Lower lobe of right lung (tissue), 2 donors: ENCODE measurements at regions not wholly inside any gene's neighbourhood (a gene's known extent, or its start where the extent isn't known, plus 50 kb on each side); places are given as distances from the start of the nearest gene placed in this dataset.

ENCODE experiments used
- ATAC-seq, 2 donors: fragments of 200-7000 bp; cut with Tn5 transposase; one replicate each; pipeline ENCODE4 v1.9.1; 2020 to 2022; ENCODE audit warnings: mild to moderate bottlenecking in 2 of 2, moderate library complexity in 2 of 2
- DNase-seq: peaks from one replicate; pipeline ENCODE4 v3.0.0-alpha.2; 2020
- H3K27ac ChIP-seq: fragments of 200-600 bp; one replicate; pipeline ENCODE4 v1.8.0; 2022
- H3K27me3 ChIP-seq: fragments of 200-600 bp; one replicate; pipeline ENCODE4 v1.8.0; 2022; ENCODE audit warnings: low read depth
- H3K36me3 ChIP-seq: fragments of 200-600 bp; one replicate; pipeline ENCODE4 v1.8.0; 2022; ENCODE audit warnings: mild to moderate bottlenecking
- H3K4me1 ChIP-seq: fragments of 200-600 bp; one replicate; pipeline ENCODE4 v1.8.0; 2022
- H3K4me3 ChIP-seq: fragments of 200-600 bp; one replicate; pipeline ENCODE4 v1.8.0; 2022; ENCODE audit warnings: mild to moderate bottlenecking
- H3K9me3 ChIP-seq: fragments of 200-600 bp; one replicate; pipeline ENCODE4 v1.8.0; 2022
- intact Hi-C: fragments of 100-400 bp; cut with DNase I; formaldehyde crosslinking; loops from one replicate; pipeline ENCODE4 v1.11.0; 2022
- TF ChIP-seq, protein P1 (sequence below): fragments of 200-600 bp; IDR thresholded peaks from one replicate; pipeline ENCODE4 v1.8.0; 2022; ENCODE audit warnings: antibody characterized with exemption, mild to moderate bottlenecking
- donor health status: DM: no; HTN: yes; CAD: no; lungs with severe emphysema.

- Histone ChIP-seq H3K9me3 (peaks cover 13% of the 10 kb centered on the region), H3K36me3 (no peaks in the 10 kb centered on the region), H3K27ac (no peak overlapping the region), H3K4me3 (no peak overlapping the region), H3K4me1 (no peaks in the 10 kb centered on the region), H3K27me3 (no peaks in the 10 kb centered on the region)
- intact Hi-C loops: no loop called here
- ATAC-seq (peak in 1 of 2 donors; percentile 17), DNase-seq (no peak)
- TF ChIP-seq, protein P1, sequence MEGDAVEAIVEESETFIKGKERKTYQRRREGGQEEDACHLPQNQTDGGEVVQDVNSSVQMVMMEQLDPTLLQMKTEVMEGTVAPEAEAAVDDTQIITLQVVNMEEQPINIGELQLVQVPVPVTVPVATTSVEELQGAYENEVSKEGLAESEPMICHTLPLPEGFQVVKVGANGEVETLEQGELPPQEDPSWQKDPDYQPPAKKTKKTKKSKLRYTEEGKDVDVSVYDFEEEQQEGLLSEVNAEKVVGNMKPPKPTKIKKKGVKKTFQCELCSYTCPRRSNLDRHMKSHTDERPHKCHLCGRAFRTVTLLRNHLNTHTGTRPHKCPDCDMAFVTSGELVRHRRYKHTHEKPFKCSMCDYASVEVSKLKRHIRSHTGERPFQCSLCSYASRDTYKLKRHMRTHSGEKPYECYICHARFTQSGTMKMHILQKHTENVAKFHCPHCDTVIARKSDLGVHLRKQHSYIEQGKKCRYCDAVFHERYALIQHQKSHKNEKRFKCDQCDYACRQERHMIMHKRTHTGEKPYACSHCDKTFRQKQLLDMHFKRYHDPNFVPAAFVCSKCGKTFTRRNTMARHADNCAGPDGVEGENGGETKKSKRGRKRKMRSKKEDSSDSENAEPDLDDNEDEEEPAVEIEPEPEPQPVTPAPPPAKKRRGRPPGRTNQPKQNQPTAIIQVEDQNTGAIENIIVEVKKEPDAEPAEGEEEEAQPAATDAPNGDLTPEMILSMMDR: no peak
These were observed 101.5 kb upstream of the GHR start for GRCh38 chr5:42321785-42322184.

DNA sequence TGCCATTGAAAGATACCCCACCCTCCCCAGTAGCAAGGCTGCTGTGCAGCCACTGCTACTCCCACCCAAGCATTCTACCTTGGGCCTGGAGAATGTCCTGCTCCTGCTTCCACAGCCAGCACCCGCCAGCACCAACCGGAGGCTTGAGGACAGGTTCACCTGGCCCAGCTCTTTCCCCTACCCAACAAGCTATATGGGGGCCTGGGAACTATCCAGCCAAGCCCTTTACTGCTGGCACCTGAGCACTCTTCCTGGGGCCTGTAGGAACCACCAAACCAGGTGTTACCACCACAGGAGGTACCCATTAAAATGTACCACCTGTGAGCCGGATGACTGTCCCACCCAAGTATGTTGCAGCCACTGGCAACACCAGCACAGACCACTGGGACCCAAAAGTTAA is 86.1 kb upstream of the GHR start:
- H3K4me3 ChIP-seq: no peak overlapping the region
- H3K27ac ChIP-seq: no peak overlapping the region
- ATAC-seq: no peak
- TF ChIP-seq, protein P1: no peak
- intact Hi-C loops: no loop called here
- H3K4me1 ChIP-seq: no peaks in the 10 kb centered on the region
- H3K27me3 ChIP-seq: no peaks in the 10 kb centered on the region
- no peaks in the 10 kb centered on the region for H3K36me3 ChIP-seq
- H3K9me3 ChIP-seq: peaks cover 6% of the 10 kb centered on the region
- DNase-seq: no peak

DNA sequence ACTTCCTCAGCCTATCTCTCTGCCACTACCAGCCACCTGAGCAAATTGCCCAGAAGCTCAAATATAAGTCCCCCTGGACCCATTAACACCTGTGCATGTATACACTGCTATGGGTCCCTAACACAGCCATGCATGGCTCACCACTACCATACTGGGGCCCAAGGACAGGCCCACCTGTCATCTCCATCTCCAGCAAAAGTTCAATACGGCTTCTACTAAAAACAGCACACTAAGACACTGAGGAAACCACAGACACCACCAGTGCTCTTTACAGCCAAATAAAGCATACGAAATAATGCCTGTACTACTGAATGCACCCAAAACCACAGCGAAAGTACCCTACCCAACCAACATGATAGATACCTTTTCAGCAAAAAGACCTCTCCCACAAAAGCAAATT is 85.6 kb upstream of the GHR start:
- intact Hi-C loops: no loop called here
- Histone ChIP-seq H3K27ac (no peak overlapping the region), H3K4me1 (no peaks in the 10 kb centered on the region), H3K9me3 (peaks cover 6% of the 10 kb centered on the region), H3K4me3 (no peak overlapping the region), H3K36me3 (no peaks in the 10 kb centered on the region), H3K27me3 (no peaks in the 10 kb centered on the region)
- TF ChIP-seq, protein P1: no peak
- ATAC-seq: no peak
- no peak for DNase-seq

GRCh38 chr5:42338136-42338535 is 85.1 kb upstream of the GHR start:
- DNase-seq (no peak), ATAC-seq (no peak)
- Histone ChIP-seq H3K9me3 (peaks cover 6% of the 10 kb centered on the region), H3K27me3 (no peaks in the 10 kb centered on the region), H3K4me3 (no peak overlapping the region), H3K4me1 (no peaks in the 10 kb centered on the region), H3K36me3 (no peaks in the 10 kb centered on the region), H3K27ac (no peak overlapping the region)
- TF ChIP-seq, protein P1: no peak
- intact Hi-C loops: no loop called here

DNA sequence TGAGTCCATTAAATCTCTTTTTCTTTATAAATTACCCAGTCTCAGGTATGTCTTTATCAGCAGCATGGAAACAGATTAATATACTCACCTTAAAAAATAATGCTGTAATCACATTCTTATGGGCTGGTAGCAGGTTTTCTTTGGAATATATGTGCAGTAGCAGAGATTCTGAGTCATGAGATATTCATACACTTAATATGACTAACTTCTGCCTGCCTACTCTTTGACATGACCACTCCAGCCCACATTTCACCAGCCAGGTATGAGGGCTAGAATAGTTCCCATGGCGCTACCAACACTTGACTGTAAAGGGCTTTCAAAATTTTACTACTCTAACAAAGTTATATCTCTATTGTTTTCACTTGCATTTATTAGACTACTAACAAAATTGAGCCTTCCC is 74.1 kb upstream of the GHR start:
- Histone ChIP-seq H3K9me3 (no peaks in the 10 kb centered on the region), H3K4me3 (no peak overlapping the region), H3K27ac (no peak overlapping the region), H3K27me3 (no peaks in the 10 kb centered on the region), H3K36me3 (no peaks in the 10 kb centered on the region), H3K4me1 (no peaks in the 10 kb centered on the region)
- ATAC-seq (no peak), DNase-seq (no peak)
- intact Hi-C loops: no loop called here
- TF ChIP-seq, protein P1: no peak

GRCh38 chr5:42351956-42352355 is 71.3 kb upstream of the GHR start:
- no peaks in the 10 kb centered on the region for H3K36me3 ChIP-seq
- intact Hi-C loops: no loop called here
- no peak for ATAC-seq
- DNase-seq: no peak
- H3K4me1 ChIP-seq: no peaks in the 10 kb centered on the region
- TF ChIP-seq, protein P1: no peak
- no peak overlapping the region for H3K27ac ChIP-seq
- no peak overlapping the region for H3K4me3 ChIP-seq
- no peaks in the 10 kb centered on the region for H3K27me3 ChIP-seq
- no peaks in the 10 kb centered on the region for H3K9me3 ChIP-seq
